Lung (tissue), 11 donors: ENCODE measurements at regions not wholly inside any gene's neighbourhood (a gene's known extent, or its start where the extent isn't known, plus 50 kb on each side); places are given as distances from the start of the nearest gene placed in this dataset.

Source experiments
- ATAC-seq: fragments of 200-7000 bp; cut with Tn5 transposase; one replicate; pipeline ENCODE4 v1.9.1; 2020; ENCODE audit warnings: moderate number of reproducible peaks; ENCODE audit not compliant: insufficient read depth, low FRiP score
- DNase-seq, 3 donors: peaks; one replicate each; pipeline ENCODE4 v3.0.0-alpha.2; 2013 to 2017
- H3K27ac ChIP-seq, 2 donors: one replicate each; pipeline ENCODE4 v1.5.1; 2013; ENCODE audit warnings: mild to moderate bottlenecking in 2 of 2, moderate library complexity in 2 of 2, control low read depth in 1 of 2, inconsistent platforms in 1 of 2, low read depth in 1 of 2, low read length in 1 of 2
- H3K27me3 ChIP-seq, 3 donors: one replicate each; pipeline ENCODE4 v1.5.1; 2013; ENCODE audit warnings: low read length in 2 of 3; ENCODE audit not compliant: control insufficient read depth in 3 of 3, insufficient read depth in 3 of 3
- H3K36me3 ChIP-seq, 4 donors: one replicate each; pipeline ENCODE4 v1.5.1; 2013; ENCODE audit warnings: low read length in 4 of 4, mild to moderate bottlenecking in 1 of 4, moderate library complexity in 1 of 4; ENCODE audit not compliant: control insufficient read depth in 4 of 4, insufficient read depth in 4 of 4
- H3K4me1 ChIP-seq, 5 donors: one replicate each; pipeline ENCODE4 v1.5.1; 2013; ENCODE audit warnings: low read length in 5 of 5, mild to moderate bottlenecking in 2 of 5, moderate library complexity in 1 of 5; ENCODE audit not compliant: control insufficient read depth in 5 of 5, insufficient read depth in 5 of 5
- H3K4me3 ChIP-seq: one replicate; pipeline ENCODE4 v1.5.1; 2013; ENCODE audit warnings: mild to moderate bottlenecking, control low read depth, moderate library complexity
- H3K9ac ChIP-seq, 2 donors: one replicate each; pipeline ENCODE4 v1.5.1; 2013; ENCODE audit warnings: low read length in 2 of 2, control low read depth in 1 of 2; ENCODE audit not compliant: insufficient read depth in 1 of 2
- H3K9me3 ChIP-seq, 4 donors: one replicate each; pipeline ENCODE4 v1.5.1; 2013; ENCODE audit warnings: low read length in 3 of 4, mild to moderate bottlenecking in 1 of 4, moderate library complexity in 1 of 4; ENCODE audit not compliant: control insufficient read depth in 4 of 4, insufficient read depth in 3 of 4
- CTCF ChIP-seq: IDR thresholded peaks from 2 replicates; pipeline ENCODE4 v1.5.1; 2012; ENCODE audit warnings: mild to moderate bottlenecking; ENCODE audit errors: control extremely low read depth, extremely low read depth
- WGBS, 2 donors: extraction: QIAGEN DNeasy Blood & Tissue Kit; methylation state at CpG; one replicate each; pipeline ENCODE4 v1.1.7; 2013; 5-methylcytosine and 5-hydroxymethylcytosine counted together
- donor health status: control.
- donor health status: control.
- donor health status: Bipolar disorder and iron deficiency.
- donor health status: healthy.
- donor health status: DM: yes; HTN: yes; CAD: no.

DNA sequence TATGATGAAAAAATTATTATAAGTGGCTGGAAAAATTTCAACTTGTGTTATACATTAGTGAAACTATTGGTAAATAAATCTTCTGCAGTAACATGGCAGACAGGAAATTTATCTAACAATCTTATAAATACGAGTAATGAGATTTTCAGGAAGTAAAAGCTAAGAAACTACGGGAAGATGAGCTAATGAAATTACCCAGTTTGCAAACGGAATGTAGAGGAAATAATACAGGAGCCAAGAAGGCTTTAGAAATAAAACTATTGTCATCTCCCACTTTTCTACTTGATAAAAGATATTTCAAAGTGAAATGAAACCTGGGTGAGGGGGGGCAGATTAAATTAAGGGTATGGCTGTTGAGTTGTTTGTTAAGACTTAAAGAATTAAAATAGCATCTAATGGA, 332.5 kb upstream of the SORCS1 start:
- 62 to 66% methylated on average over 3 of the region's 3 CpGs for WGBS, 2 donors
- Histone ChIP-seq H3K9ac (no peak overlapping the region), H3K36me3 (no peaks in the 10 kb centered on the region), H3K27me3 (no peaks in the 10 kb centered on the region), H3K27ac (no peak overlapping the region), H3K4me1 (no peaks in the 10 kb centered on the region), H3K4me3 (no peak overlapping the region), H3K9me3 (no peaks in the 10 kb centered on the region)
- no peak for TF ChIP-seq CTCF
- no peak for ATAC-seq
- no peak for DNase-seq

- DNase-seq, result no peak
- no peaks in the 10 kb centered on the region for H3K9me3 ChIP-seq
- H3K27me3 ChIP-seq, result no peaks in the 10 kb centered on the region
- no peak overlapping the region for H3K27ac ChIP-seq
- no peaks in the 10 kb centered on the region for H3K36me3 ChIP-seq
- no peak overlapping the region for H3K9ac ChIP-seq
- no peak for TF ChIP-seq CTCF
- no peak overlapping the region for H3K4me3 ChIP-seq
- ATAC-seq, result no peak
- 38 to 87% methylated on average over 2 of the region's 2 CpGs for WGBS, 2 donors
- no peaks in the 10 kb centered on the region for H3K4me1 ChIP-seq
Measured at GRCh38 chr10:107496594-107496993, 332.1 kb upstream of the SORCS1 start.

DNA sequence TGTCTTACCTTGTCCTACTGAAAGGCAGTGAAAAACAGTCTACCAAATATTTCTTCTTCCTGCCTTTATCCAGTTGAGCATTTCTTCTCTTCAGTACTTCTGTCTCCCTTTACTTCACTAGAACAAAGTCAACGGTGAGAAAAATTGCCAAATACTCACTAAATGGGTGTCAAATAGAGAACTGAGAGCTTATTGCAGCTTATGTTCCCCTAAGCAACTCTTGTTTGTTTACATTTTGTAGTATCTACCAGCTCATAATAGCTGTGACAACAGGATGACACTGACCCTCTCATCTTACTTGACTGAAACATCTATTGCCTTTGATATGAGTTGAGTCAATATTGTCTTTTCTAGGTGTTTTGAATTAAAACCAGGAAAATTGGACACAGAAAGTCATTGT, 327.9 kb upstream of the SORCS1 start:
- Histone ChIP-seq H3K4me3 (no peak overlapping the region), H3K27me3 (no peaks in the 10 kb centered on the region), H3K9me3 (no peaks in the 10 kb centered on the region), H3K4me1 (no peaks in the 10 kb centered on the region), H3K36me3 (no peaks in the 10 kb centered on the region), H3K27ac (no peak overlapping the region), H3K9ac (no peak overlapping the region)
- ATAC-seq, result no peak
- TF ChIP-seq CTCF, result no peak
- 57 to 67% methylated on average over 1 of the region's 1 CpG for WGBS, 2 donors
- no peak for DNase-seq

DNA sequence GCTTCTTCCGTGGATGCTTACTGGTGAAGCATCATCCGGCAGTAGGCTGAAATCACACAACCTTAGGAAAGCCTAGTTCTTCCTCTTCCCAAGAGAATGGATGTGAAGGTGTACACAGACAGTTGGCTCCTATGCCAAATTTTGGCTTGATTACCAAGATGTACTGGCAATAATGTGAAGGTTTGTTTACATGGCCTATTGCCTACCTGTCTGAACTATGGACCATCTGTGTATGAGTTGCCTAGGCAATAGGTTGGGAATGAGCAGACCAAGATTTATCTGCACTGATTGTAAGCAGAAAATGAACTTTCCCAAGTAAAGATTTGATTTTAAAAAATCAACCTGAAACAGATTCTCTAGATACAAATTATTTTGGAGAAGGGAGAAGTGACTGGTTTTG, 325.9 kb upstream of the SORCS1 start:
- no peaks in the 10 kb centered on the region for H3K4me1 ChIP-seq
- no peak overlapping the region for H3K27ac ChIP-seq
- H3K36me3 ChIP-seq, result no peaks in the 10 kb centered on the region
- TF ChIP-seq CTCF, result no peak
- no peaks in the 10 kb centered on the region for H3K27me3 ChIP-seq
- H3K9ac ChIP-seq, result no peak overlapping the region
- H3K4me3 ChIP-seq, result no peak overlapping the region
- WGBS, 2 donors, result 95 to 96% methylated on average over 2 of the region's 2 CpGs
- DNase-seq (no peak), ATAC-seq (no peak)
- no peaks in the 10 kb centered on the region for H3K9me3 ChIP-seq
